GM18867 (cell line): ENCODE measurements at regions not wholly inside any gene's neighbourhood (a gene's known extent, or its start where the extent isn't known, plus 50 kb on each side); places are given as distances from the start of the nearest gene placed in this dataset.

Experiments used
- ATAC-seq: cut with Tn5 transposase; IDR thresholded peaks from one replicate; pipeline ENCODE4 v1.9.1; 2021; ENCODE audit warnings: mild to moderate bottlenecking, moderate library complexity; ENCODE audit not compliant: unreplicated experiment

- ATAC-seq, result no peak
These were observed 1540.6 kb upstream of the GBE1 start for GRCh38 chr3:83302091-83302490.

- ATAC-seq, result no peak
These were observed 1556.2 kb upstream of the GBE1 start for GRCh38 chr3:83317605-83318004.

GRCh38 chr3:83320726-83321125, 1559.3 kb upstream of the GBE1 start:
- ATAC-seq, result no peak

GRCh38 chr3:83321457-83321856, 1560.0 kb upstream of the GBE1 start:
- no peak for ATAC-seq

- no peak for ATAC-seq
These were observed 1560.4 kb upstream of the GBE1 start for GRCh38 chr3:83321891-83322290.

- ATAC-seq, result no peak
These were observed 1592.8 kb upstream of the GBE1 start for GRCh38 chr3:83354205-83354604.

GRCh38 chr3:83393276-83393675, 1565.5 kb upstream of the CADM2 start:
- no peak for ATAC-seq

GRCh38 chr3:83403927-83404326, 1554.9 kb upstream of the CADM2 start:
- ATAC-seq, result no peak

GRCh38 chr3:83426300-83426699, 1532.5 kb upstream of the CADM2 start:
- ATAC-seq, result no peak

- ATAC-seq, result no peak
These were observed 1523.8 kb upstream of the CADM2 start for GRCh38 chr3:83434880-83435587.

GRCh38 chr3:83438188-83438587, 1520.6 kb upstream of the CADM2 start:
- ATAC-seq, result no peak

GRCh38 chr3:83453056-83453455, 1505.7 kb upstream of the CADM2 start:
- ATAC-seq, result no peak

- no peak for ATAC-seq
These were observed 1504.4 kb upstream of the CADM2 start for GRCh38 chr3:83454353-83454752.

GRCh38 chr3:83457551-83457950, 1501.2 kb upstream of the CADM2 start:
- ATAC-seq, result no peak

- ATAC-seq, result no peak
These were observed 1498.7 kb upstream of the CADM2 start for GRCh38 chr3:83460052-83460451.

- ATAC-seq, result no peak
These were observed 1497.4 kb upstream of the CADM2 start for GRCh38 chr3:83461411-83461810.

GRCh38 chr3:83477563-83477962, 1481.2 kb upstream of the CADM2 start:
- ATAC-seq, result no peak

- ATAC-seq, result no peak
These were observed 1476.3 kb upstream of the CADM2 start for GRCh38 chr3:83482402-83483070.

GRCh38 chr3:83496462-83496861, 1462.3 kb upstream of the CADM2 start:
- ATAC-seq, result no peak

- no peak for ATAC-seq
These were observed 1460.3 kb upstream of the CADM2 start for GRCh38 chr3:83498361-83499016.

GRCh38 chr3:83500422-83500821, 1458.4 kb upstream of the CADM2 start:
- ATAC-seq, result no peak

- ATAC-seq, result no peak
These were observed 1457.9 kb upstream of the CADM2 start for GRCh38 chr3:83500931-83501330.
